ENCODE measurements at regions not wholly inside any gene's neighbourhood (a gene's known extent, or its start where the extent isn't known, plus 50 kb on each side); places are given as distances from the start of the nearest gene placed in this dataset.
"Not testable (repeated sequence)": the region's sequence is repeated elsewhere in the genome, so short reads cannot be mapped to it uniquely, and the experiment has no call there.

GRCh38 chrX:18102006-18102405 lies 118.7 kb downstream of the BEND2 start:
- Mint-ChIP-seq H3K4me1 (ENCODE audit: low read depth) (no peaks in the 10 kb centered on the region), H3K9me3 (no peaks in the 10 kb centered on the region), H3K27ac (no peak overlapping the region), H3K4me3 (no peak overlapping the region), H3K36me3 (ENCODE audit: low read depth) (no peaks in the 10 kb centered on the region), H3K27me3 (ENCODE audit: low read depth) (no peaks in the 10 kb centered on the region)
- no peak for DNase-seq (ENCODE audit: low spot score)

- no peak overlapping the region for H3K27ac Mint-ChIP-seq
- H3K4me3 Mint-ChIP-seq, result no peak overlapping the region
- H3K36me3 Mint-ChIP-seq (ENCODE audit: low read depth), result no peaks in the 10 kb centered on the region
- no peak for DNase-seq (ENCODE audit: low spot score)
- no peaks in the 10 kb centered on the region for H3K9me3 Mint-ChIP-seq
- no peaks in the 10 kb centered on the region for H3K27me3 Mint-ChIP-seq (ENCODE audit: low read depth)
- no peaks in the 10 kb centered on the region for H3K4me1 Mint-ChIP-seq (ENCODE audit: low read depth)
Observed at GRCh38 chrX:18101087-18101486, 119.6 kb downstream of the BEND2 start.

DNA sequence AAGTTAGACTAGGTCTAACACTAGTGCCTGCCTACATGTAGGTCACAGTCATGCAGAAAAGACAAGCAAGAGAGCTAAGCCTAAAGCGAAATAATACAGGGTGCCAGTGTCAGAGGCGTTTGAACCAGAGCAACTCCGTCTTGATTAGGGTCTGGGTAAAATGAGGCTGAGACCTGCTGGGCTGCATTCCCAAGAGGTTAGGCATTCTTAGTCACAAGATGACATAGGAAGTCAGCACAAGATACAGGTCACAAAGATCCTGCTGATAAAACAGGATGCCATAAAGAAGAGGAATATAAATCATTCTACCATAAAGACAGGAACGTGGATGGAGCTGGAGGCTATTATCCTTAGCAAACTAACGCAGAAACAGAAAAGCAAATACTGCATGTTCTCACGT lies 120.9 kb downstream of the BEND2 start:
- no peaks in the 10 kb centered on the region for H3K4me1 Mint-ChIP-seq (ENCODE audit: low read depth)
- no peaks in the 10 kb centered on the region for H3K27me3 Mint-ChIP-seq (ENCODE audit: low read depth)
- no peak overlapping the region for H3K4me3 Mint-ChIP-seq
- DNase-seq (ENCODE audit: low spot score), result no peak
- no peaks in the 10 kb centered on the region for H3K9me3 Mint-ChIP-seq
- no peak overlapping the region for H3K27ac Mint-ChIP-seq
- no peaks in the 10 kb centered on the region for H3K36me3 Mint-ChIP-seq (ENCODE audit: low read depth)

DNA sequence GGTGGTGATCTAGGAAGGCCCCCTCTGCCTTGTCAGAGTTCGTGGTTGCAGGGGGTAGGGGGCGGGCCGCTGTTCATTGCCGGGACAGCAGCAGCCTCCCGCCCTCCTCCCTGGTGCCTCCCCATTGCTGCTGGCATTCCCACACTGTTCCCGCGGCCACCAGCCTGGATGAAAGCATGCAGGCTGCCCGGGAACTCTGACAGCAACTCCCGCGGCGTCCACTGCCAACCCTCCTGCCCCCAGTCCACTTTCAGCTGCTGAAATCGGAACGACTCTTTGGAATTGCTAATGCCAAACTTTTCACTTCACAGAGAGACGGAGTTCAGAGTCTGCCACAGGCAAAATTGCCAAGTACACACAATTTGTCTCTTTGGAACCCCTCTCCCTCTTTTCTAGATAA lies 121.9 kb downstream of the BEND2 start:
- H3K4me3 Mint-ChIP-seq, result no peak overlapping the region
- H3K36me3 Mint-ChIP-seq (ENCODE audit: low read depth), result no peaks in the 10 kb centered on the region
- H3K27ac Mint-ChIP-seq, result no peak overlapping the region
- H3K27me3 Mint-ChIP-seq (ENCODE audit: low read depth), result no peaks in the 10 kb centered on the region
- no peaks in the 10 kb centered on the region for H3K9me3 Mint-ChIP-seq
- H3K4me1 Mint-ChIP-seq (ENCODE audit: low read depth), result no peaks in the 10 kb centered on the region
- no peak for DNase-seq (ENCODE audit: low spot score)

DNA sequence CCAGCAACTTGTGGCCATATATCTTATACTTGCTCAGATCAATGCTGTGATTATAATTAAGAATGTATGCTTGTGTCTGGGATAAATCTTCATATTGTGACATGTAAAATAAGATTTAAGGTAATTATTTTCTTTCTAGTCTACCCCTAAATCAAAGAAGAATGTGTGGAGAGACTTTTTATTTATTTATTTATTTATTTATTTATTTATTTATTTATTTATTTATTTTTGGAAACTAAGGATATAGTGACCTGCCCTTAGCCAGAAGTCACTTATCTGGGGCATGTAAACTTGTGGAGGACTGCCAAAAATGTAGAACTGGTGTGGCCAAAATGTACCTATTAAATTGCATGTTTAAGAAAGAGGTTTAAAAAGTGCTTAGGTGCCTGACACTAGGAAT lies 144.3 kb downstream of the BEND2 start:
- Mint-ChIP-seq H3K36me3 (ENCODE audit: low read depth) (no peaks in the 10 kb centered on the region), H3K4me1 (ENCODE audit: low read depth) (no peaks in the 10 kb centered on the region), H3K27me3 (ENCODE audit: low read depth) (no peaks in the 10 kb centered on the region), H3K9me3 (no peaks in the 10 kb centered on the region), H3K27ac (no peak overlapping the region), H3K4me3 (no peak overlapping the region)
- no peak for DNase-seq (ENCODE audit: low spot score)

- Mint-ChIP-seq H3K27ac (no peak overlapping the region), H3K36me3 (ENCODE audit: low read depth) (no peaks in the 10 kb centered on the region)
Observed at GRCh38 chrX:18075603-18076002, 145.1 kb downstream of the BEND2 start.

DNA sequence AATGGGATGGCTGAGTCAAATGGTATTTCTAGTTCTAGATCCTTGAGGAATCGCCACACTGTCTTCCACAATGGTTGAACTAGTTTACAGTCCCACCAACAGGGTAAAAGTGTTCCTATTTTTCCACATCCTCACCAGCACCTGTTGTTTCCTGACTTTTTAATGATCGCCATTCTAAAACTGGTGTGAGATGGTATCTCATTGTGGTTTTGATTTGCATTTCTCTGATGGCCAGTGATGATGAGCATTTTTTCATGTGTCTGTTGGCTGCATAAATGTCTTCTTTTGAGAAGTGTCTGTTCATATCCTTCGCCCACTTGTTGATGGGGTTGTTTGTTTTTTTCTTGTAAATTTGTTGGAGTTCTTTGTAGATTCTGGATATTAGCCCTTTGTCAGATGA lies 152.6 kb downstream of the BEND2 start:
- not testable (repeated sequence) for DNase-seq (ENCODE audit: low spot score)

More at GRCh38 chrX:18075603-18076002, 145.1 kb downstream of the BEND2 start:
- Mint-ChIP-seq H3K4me1 (ENCODE audit: low read depth) (no peaks in the 10 kb centered on the region), H3K4me3 (no peak overlapping the region), H3K9me3 (no peaks in the 10 kb centered on the region), H3K27me3 (ENCODE audit: low read depth) (no peaks in the 10 kb centered on the region)
- DNase-seq (ENCODE audit: low spot score), result no peak

GRCh38 chrX:18065956-18066355 lies 154.7 kb downstream of the BEND2 start:
- Mint-ChIP-seq H3K4me3 (no peak overlapping the region), H3K36me3 (ENCODE audit: low read depth) (no peaks in the 10 kb centered on the region), H3K4me1 (ENCODE audit: low read depth) (no peaks in the 10 kb centered on the region), H3K27me3 (ENCODE audit: low read depth) (peaks cover 2% of the 10 kb centered on the region), H3K9me3 (no peaks in the 10 kb centered on the region), H3K27ac (no peak overlapping the region)
- DNase-seq (ENCODE audit: low spot score), result no peak

More for the DNA sequence above, 152.6 kb downstream of the BEND2 start:
- not testable (repeated sequence) for H3K36me3 Mint-ChIP-seq (ENCODE audit: low read depth); H3K4me3 Mint-ChIP-seq; H3K9me3 Mint-ChIP-seq; H3K27me3 Mint-ChIP-seq (ENCODE audit: low read depth); H3K4me1 Mint-ChIP-seq (ENCODE audit: low read depth); H3K27ac Mint-ChIP-seq

DNA sequence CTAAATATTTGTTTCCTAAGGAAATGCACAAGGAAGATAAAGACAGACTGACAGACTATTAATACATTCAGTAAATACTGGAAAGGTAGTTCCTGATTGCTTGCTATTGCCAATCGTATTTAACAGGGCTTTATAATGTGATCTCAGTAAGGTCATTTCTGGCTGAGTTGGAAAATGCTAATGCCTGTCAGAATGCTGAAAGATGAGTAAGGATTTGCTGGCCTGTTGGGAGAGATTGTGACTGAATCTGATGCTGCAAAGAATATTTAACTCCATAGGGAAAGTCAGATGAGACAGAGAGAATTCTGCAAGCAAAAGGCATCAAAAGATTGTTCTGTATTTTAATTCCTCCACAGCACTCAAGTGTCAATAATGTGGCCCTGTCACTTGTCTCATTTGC lies 169.0 kb downstream of the BEND2 start:
- Mint-ChIP-seq H3K27me3 (ENCODE audit: low read depth) (no peaks in the 10 kb centered on the region), H3K27ac (no peak overlapping the region), H3K4me3 (no peak overlapping the region), H3K36me3 (ENCODE audit: low read depth) (no peaks in the 10 kb centered on the region), H3K4me1 (ENCODE audit: low read depth) (no peaks in the 10 kb centered on the region), H3K9me3 (no peaks in the 10 kb centered on the region)
- DNase-seq (ENCODE audit: low spot score), result no peak

GRCh38 chrX:18047491-18047890 lies 173.2 kb downstream of the BEND2 start:
- no peaks in the 10 kb centered on the region for H3K27me3 Mint-ChIP-seq (ENCODE audit: low read depth)
- no peaks in the 10 kb centered on the region for H3K36me3 Mint-ChIP-seq (ENCODE audit: low read depth)
- no peak overlapping the region for H3K4me3 Mint-ChIP-seq
- no peak overlapping the region for H3K27ac Mint-ChIP-seq
- no peaks in the 10 kb centered on the region for H3K4me1 Mint-ChIP-seq (ENCODE audit: low read depth)
- DNase-seq (ENCODE audit: low spot score), result no peak
- H3K9me3 Mint-ChIP-seq, result no peaks in the 10 kb centered on the region

- Mint-ChIP-seq H3K27me3 (ENCODE audit: low read depth) (no peaks in the 10 kb centered on the region), H3K36me3 (ENCODE audit: low read depth) (no peaks in the 10 kb centered on the region), H3K9me3 (no peaks in the 10 kb centered on the region), H3K27ac (no peak overlapping the region), H3K4me1 (ENCODE audit: low read depth) (no peaks in the 10 kb centered on the region), H3K4me3 (no peak overlapping the region)
- DNase-seq (ENCODE audit: low spot score), result no peak
Observed at GRCh38 chrX:18045436-18045835, 175.2 kb downstream of the BEND2 start.

DNA sequence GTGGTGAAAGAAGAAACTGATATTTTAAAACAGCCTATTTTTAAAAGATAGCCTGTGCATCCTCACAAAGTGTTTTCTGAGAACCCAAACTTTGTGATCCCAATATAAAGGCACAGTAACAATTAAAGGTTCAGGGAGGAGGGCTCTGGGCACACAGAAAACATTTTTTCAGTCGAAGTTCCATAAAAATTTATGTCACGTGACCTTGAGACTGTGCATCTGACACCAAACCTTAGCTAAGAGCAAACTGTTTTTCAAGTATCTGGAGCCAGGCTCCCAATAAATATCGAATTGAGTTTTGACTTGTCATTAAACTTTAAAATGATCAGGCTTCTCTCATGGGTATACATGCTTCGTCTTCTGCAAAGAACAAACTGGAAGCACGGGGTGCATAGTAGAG lies 177.9 kb downstream of the BEND2 start:
- H3K4me3 Mint-ChIP-seq, result no peak overlapping the region
- no peak for DNase-seq (ENCODE audit: low spot score)
- H3K9me3 Mint-ChIP-seq, result no peaks in the 10 kb centered on the region
- H3K27me3 Mint-ChIP-seq (ENCODE audit: low read depth), result no peaks in the 10 kb centered on the region
- H3K4me1 Mint-ChIP-seq (ENCODE audit: low read depth), result no peaks in the 10 kb centered on the region
- H3K27ac Mint-ChIP-seq, result no peak overlapping the region
- H3K36me3 Mint-ChIP-seq (ENCODE audit: low read depth), result no peaks in the 10 kb centered on the region

DNA sequence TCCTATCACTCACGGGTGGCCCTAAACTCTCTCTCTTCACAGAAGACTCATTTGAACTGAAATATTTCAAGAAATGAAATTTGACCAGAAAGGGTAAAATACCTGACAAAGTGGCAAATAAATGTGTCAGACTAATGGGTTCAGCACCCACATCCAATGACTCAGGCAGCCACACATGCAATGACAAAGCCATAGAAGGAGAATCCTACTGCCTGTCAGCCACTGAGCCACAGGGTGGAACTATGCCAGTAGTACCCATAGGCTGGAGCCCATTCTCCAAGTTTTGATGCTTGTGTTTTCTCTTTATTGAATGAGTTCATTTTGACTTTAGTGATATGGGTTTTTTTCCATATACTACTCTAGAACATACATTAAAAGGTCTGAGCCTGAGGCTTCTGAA lies 179.0 kb downstream of the BEND2 start:
- no peak for DNase-seq (ENCODE audit: low spot score)
- no peak overlapping the region for H3K4me3 Mint-ChIP-seq
- H3K36me3 Mint-ChIP-seq (ENCODE audit: low read depth), result no peaks in the 10 kb centered on the region
- no peaks in the 10 kb centered on the region for H3K9me3 Mint-ChIP-seq
- H3K27me3 Mint-ChIP-seq (ENCODE audit: low read depth), result no peaks in the 10 kb centered on the region
- H3K27ac Mint-ChIP-seq, result no peak overlapping the region
- no peaks in the 10 kb centered on the region for H3K4me1 Mint-ChIP-seq (ENCODE audit: low read depth)

GRCh38 chrX:18039023-18039422 lies 177.9 kb upstream of the RAI2 start:
- H3K9me3 Mint-ChIP-seq, result no peaks in the 10 kb centered on the region
- H3K36me3 Mint-ChIP-seq (ENCODE audit: low read depth), result no peaks in the 10 kb centered on the region
- H3K27ac Mint-ChIP-seq, result no peak overlapping the region
- no peaks in the 10 kb centered on the region for H3K4me1 Mint-ChIP-seq (ENCODE audit: low read depth)
- H3K27me3 Mint-ChIP-seq (ENCODE audit: low read depth), result no peaks in the 10 kb centered on the region
- no peak for DNase-seq (ENCODE audit: low spot score)
- no peak overlapping the region for H3K4me3 Mint-ChIP-seq

DNA sequence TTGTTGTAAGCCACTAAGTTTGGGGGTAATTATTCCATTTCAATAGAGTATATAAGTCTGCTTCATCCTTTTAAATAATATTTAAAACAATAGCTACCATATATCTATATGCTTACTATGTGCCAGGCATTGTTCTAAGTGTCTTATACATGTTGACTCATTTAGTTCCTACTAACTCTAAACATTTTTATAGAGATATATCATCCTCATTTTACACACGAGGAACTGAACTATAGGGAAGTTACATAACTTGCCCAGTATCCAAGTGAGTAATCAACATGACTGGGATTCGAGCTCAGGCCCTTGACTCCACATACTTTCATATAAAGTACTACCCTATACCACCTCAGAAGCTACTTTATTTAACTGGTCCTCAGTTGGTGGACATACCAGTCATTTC lies 175.3 kb upstream of the RAI2 start:
- Mint-ChIP-seq H3K4me1 (ENCODE audit: low read depth) (no peaks in the 10 kb centered on the region), H3K27ac (no peak overlapping the region), H3K9me3 (no peaks in the 10 kb centered on the region), H3K4me3 (no peak overlapping the region), H3K36me3 (ENCODE audit: low read depth) (no peaks in the 10 kb centered on the region), H3K27me3 (ENCODE audit: low read depth) (no peaks in the 10 kb centered on the region)
- DNase-seq (ENCODE audit: low spot score), result no peak

Measured in T-helper 2 cell treated with Interferon-gamma antibody and Interleukin-4, amounts not matched to agents 5 μg/mL and 100 μg/mL, for 36 hours (primary cell).